Hepatocyte (in vitro differentiated cells): ENCODE measurements at regions not wholly inside any gene's neighbourhood (a gene's known extent, or its start where the extent isn't known, plus 50 kb on each side); places are given as distances from the start of the nearest gene placed in this dataset.

Experiments used
- EZH2 ChIP-seq: fragments of 200-600 bp; sonication (generic); IDR thresholded peaks from 2 replicates; pipeline ENCODE4 v1.6.1; 2016; ENCODE audit warnings: antibody characterized with exemption, mild to moderate bottlenecking, borderline replicate concordance
- EZH2phosphoT487 ChIP-seq: fragments of 200-600 bp; sonication (generic); IDR thresholded peaks from one replicate; pipeline ENCODE4 v1.6.1; 2018; ENCODE audit warnings: antibody characterized with exemption, mild to moderate bottlenecking, low read depth, moderate library complexity; ENCODE audit not compliant: unreplicated experiment, severe bottlenecking
- TF ChIP-seq, protein P1 (sequence below): fragments of 200-600 bp; sonication (generic); IDR thresholded peaks from 2 replicates; pipeline ENCODE4 v1.5.1; 2016; ENCODE audit warnings: antibody characterized with exemption, mild to moderate bottlenecking; ENCODE audit not compliant: poor library complexity

DNA sequence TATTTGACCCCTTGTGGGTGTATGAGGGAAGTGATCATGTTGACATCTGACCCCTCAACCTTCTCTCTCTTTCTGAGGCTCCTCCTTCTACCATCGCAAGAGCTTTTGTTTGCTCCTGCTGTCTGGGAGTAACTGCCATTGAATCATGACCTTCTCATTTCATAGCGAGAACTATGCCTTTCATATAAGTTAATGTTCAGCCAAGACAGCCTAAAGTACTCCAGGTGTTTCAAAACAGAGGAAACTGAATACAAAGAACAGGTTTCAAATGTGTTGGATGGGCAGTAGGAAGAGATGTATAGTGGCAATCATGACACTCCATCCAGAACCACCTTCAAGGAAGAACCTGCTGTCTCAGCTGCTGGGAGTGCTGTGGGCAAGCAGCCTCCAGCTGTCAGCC lies 403.1 kb downstream of the MID1IP1 start:
- TF ChIP-seq, protein P1, sequence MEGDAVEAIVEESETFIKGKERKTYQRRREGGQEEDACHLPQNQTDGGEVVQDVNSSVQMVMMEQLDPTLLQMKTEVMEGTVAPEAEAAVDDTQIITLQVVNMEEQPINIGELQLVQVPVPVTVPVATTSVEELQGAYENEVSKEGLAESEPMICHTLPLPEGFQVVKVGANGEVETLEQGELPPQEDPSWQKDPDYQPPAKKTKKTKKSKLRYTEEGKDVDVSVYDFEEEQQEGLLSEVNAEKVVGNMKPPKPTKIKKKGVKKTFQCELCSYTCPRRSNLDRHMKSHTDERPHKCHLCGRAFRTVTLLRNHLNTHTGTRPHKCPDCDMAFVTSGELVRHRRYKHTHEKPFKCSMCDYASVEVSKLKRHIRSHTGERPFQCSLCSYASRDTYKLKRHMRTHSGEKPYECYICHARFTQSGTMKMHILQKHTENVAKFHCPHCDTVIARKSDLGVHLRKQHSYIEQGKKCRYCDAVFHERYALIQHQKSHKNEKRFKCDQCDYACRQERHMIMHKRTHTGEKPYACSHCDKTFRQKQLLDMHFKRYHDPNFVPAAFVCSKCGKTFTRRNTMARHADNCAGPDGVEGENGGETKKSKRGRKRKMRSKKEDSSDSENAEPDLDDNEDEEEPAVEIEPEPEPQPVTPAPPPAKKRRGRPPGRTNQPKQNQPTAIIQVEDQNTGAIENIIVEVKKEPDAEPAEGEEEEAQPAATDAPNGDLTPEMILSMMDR, result no peak
- no peak for TF ChIP-seq EZH2
- TF ChIP-seq EZH2phosphoT487, result no peak
